PC-9 (cell line): ENCODE measurements at regions not wholly inside any gene's neighbourhood (a gene's known extent, or its start where the extent isn't known, plus 50 kb on each side); places are given as distances from the start of the nearest gene placed in this dataset.

Experiments
- BruUV-seq: library from RNA; stranded (reverse); fragments of 400-500 nt; replicated peaks from 2 replicates; lab custom pipeline; 2021; lab: Mats Ljungman, UMichigan
- CTCF ChIA-PET: fragments of 300-600 bp; sonication (Branson Sonifier 250); formaldehyde crosslinking; loops from one replicate; lab custom pipeline; 2022; ENCODE audit warnings: antibody characterized with exemption; lab: Charles Lee
- POLR2A ChIA-PET: fragments of 300-600 bp; sonication (Branson Sonifier 250); formaldehyde crosslinking; loops from one replicate; lab custom pipeline; 2022; ENCODE audit warnings: antibody characterized with exemption; ENCODE audit not compliant: unreplicated experiment; lab: Charles Lee
- DNase-seq, 2 experiments: peaks; one replicate each; pipeline versions ENCODE4 v3.0.0 to v3.0.0-alpha.2; 2015 to 2022; ENCODE audit warnings: mixed read lengths in 1 of 2
- H2AFZ ChIP-seq: fragments of 200-600 bp; sonication (generic); 2 replicates; pipeline ENCODE4 v1.8.1; 2017; ENCODE audit warnings: antibody characterized with exemption
- H3F3A ChIP-seq: fragments of 200-600 bp; sonication (generic); 2 replicates; pipeline ENCODE4 v1.8.1; 2017; ENCODE audit warnings: antibody characterized with exemption, mild to moderate bottlenecking, low read depth; ENCODE audit not compliant: insufficient read depth
- H3K27ac ChIP-seq: fragments of 200-600 bp; sonication (generic); 2 replicates; pipeline ENCODE4 v1.6.1; 2016; ENCODE audit warnings: mixed run types
- H3K27me3 ChIP-seq: fragments of 200-600 bp; sonication (generic); 2 replicates; pipeline ENCODE4 v1.6.1; 2016; ENCODE audit warnings: low read depth, mixed run types; ENCODE audit not compliant: insufficient read depth
- H3K36me3 ChIP-seq: fragments of 200-600 bp; sonication (generic); 2 replicates; pipeline ENCODE4 v1.6.1; 2016; ENCODE audit warnings: low read depth, mixed run types
- H3K4me1 ChIP-seq: fragments of 200-600 bp; sonication (generic); replicated peaks from 2 replicates; pipeline ENCODE4 v1.6.1; 2016; ENCODE audit warnings: mixed run types; ENCODE audit not compliant: insufficient read depth
- H3K4me2 ChIP-seq: fragments of 200-600 bp; sonication (generic); 2 replicates; pipeline ENCODE4 v1.6.1; 2017; ENCODE audit warnings: mixed run types
- H3K4me3 ChIP-seq: fragments of 200-600 bp; sonication (generic); 2 replicates; pipeline ENCODE4 v1.6.1; 2016; ENCODE audit warnings: mixed run types
- H3K79me2 ChIP-seq: fragments of 200-600 bp; sonication (generic); 2 replicates; pipeline ENCODE4 v1.6.1; 2017; ENCODE audit warnings: low read depth, mixed run types
- H3K9me2 ChIP-seq: fragments of 200-600 bp; sonication (generic); 2 replicates; pipeline ENCODE4 v1.8.1; 2017; ENCODE audit warnings: mild to moderate bottlenecking; ENCODE audit not compliant: insufficient read depth
- H3K9me3 ChIP-seq: fragments of 200-600 bp; sonication (generic); 2 replicates; pipeline ENCODE4 v1.8.1; 2016; ENCODE audit warnings: low read depth; ENCODE audit not compliant: insufficient read depth
- H4K20me1 ChIP-seq: fragments of 200-600 bp; sonication (generic); 2 replicates; pipeline ENCODE4 v1.8.1; 2017; ENCODE audit not compliant: insufficient read depth
- CTCF ChIP-seq: fragments of 200-600 bp; sonication (generic); conservative IDR thresholded peaks from 2 replicates; pipeline ENCODE4 v1.6.1; 2017; ENCODE audit warnings: mixed run types, antibody characterized with exemption, mild to moderate bottlenecking, moderate library complexity
- EZH2 ChIP-seq: fragments of 200-600 bp; sonication (generic); IDR thresholded peaks from 2 replicates; pipeline ENCODE4 v1.8.0; 2017; ENCODE audit warnings: antibody characterized with exemption, low read depth
- intact Hi-C: fragments of 100-400 bp; cut with micrococcal nuclease; formaldehyde crosslinking; loops from one replicate; pipeline ENCODE4 v1.10.0; 2022; ENCODE audit not compliant: unreplicated experiment

- H3K36me3 ChIP-seq, result no peaks in the 10 kb centered on the region
- TF ChIP-seq CTCF, result no peak
- no peak for TF ChIP-seq EZH2
- H4K20me1 ChIP-seq, result no peaks in the 10 kb centered on the region
- no peaks in the 10 kb centered on the region for H3F3A ChIP-seq
- H2AFZ ChIP-seq, result no peak overlapping the region
- no peak overlapping the region for H3K4me3 ChIP-seq
- CTCF ChIA-PET, result no interaction called here
- no peaks in the 10 kb centered on the region for H3K9me3 ChIP-seq
- no peaks in the 10 kb centered on the region for H3K9me2 ChIP-seq
- intact Hi-C loops, result no loop called here
- H3K4me2 ChIP-seq, result no peak overlapping the region
- peaks cover 10% of the 10 kb centered on the region; the same call in 1 of the 2 replicates for H3K4me1 ChIP-seq
- no peaks in the 10 kb centered on the region for H3K27me3 ChIP-seq
- H3K27ac ChIP-seq, result no peak overlapping the region
- DNase-seq, result no peak
- no peaks in the 10 kb centered on the region for H3K79me2 ChIP-seq
- POLR2A ChIA-PET, result no interaction called here
- BruUV-seq, result no TSS peak
These were observed 1158.4 kb upstream of the AUTS2 start for GRCh38 chr7:68439897-68440296.

- H3K27me3 ChIP-seq, result no peaks in the 10 kb centered on the region
- no TSS peak for BruUV-seq
- H3K4me2 ChIP-seq, result no peak overlapping the region
- H3K4me3 ChIP-seq, result no peak overlapping the region
- ChIA-PET CTCF (no interaction called here), POLR2A (no interaction called here)
- H3K9me2 ChIP-seq, result no peaks in the 10 kb centered on the region
- no peaks in the 10 kb centered on the region for H3K79me2 ChIP-seq
- TF ChIP-seq CTCF, result no peak
- no peak for TF ChIP-seq EZH2
- no peaks in the 10 kb centered on the region for H3K36me3 ChIP-seq
- H3F3A ChIP-seq, result no peaks in the 10 kb centered on the region
- DNase-seq, result no peak
- no peak overlapping the region for H3K27ac ChIP-seq
- no peaks in the 10 kb centered on the region for H3K9me3 ChIP-seq
- intact Hi-C loops, result no loop called here
- H4K20me1 ChIP-seq, result no peaks in the 10 kb centered on the region
- no peak overlapping the region for H2AFZ ChIP-seq
- peaks cover 10% of the 10 kb centered on the region; the same call in 1 of the 2 replicates for H3K4me1 ChIP-seq
These were observed 1157.4 kb upstream of the AUTS2 start for GRCh38 chr7:68440866-68441265.

GRCh38 chr7:68441645-68442044, 1156.6 kb upstream of the AUTS2 start:
- Histone ChIP-seq H3K4me3 (no peak overlapping the region), H3K9me3 (no peaks in the 10 kb centered on the region), H2AFZ (no peak overlapping the region), H3K27ac (no peak overlapping the region), H3K36me3 (no peaks in the 10 kb centered on the region), H3K27me3 (no peaks in the 10 kb centered on the region), H3K4me2 (no peak overlapping the region), H3F3A (no peaks in the 10 kb centered on the region), H4K20me1 (no peaks in the 10 kb centered on the region), H3K4me1 (peaks cover 10% of the 10 kb centered on the region; the same call in 1 of the 2 replicates), H3K9me2 (no peaks in the 10 kb centered on the region), H3K79me2 (no peaks in the 10 kb centered on the region)
- ChIA-PET POLR2A (no interaction called here), CTCF (no interaction called here)
- intact Hi-C loops, result no loop called here
- TF ChIP-seq CTCF (no peak), EZH2 (no peak)
- no TSS peak for BruUV-seq
- no peak for DNase-seq
